ENCODE measurements at regions not wholly inside any gene's neighbourhood (a gene's known extent, or its start where the extent isn't known, plus 50 kb on each side); places are given as distances from the start of the nearest gene placed in this dataset.
A peak's percentile ranks its signal among the peaks of the same experiment; 100 is the strongest.
"Not testable (repeated sequence)": the region's sequence is repeated elsewhere in the genome, so short reads cannot be mapped to it uniquely, and the experiment has no call there.

DNA sequence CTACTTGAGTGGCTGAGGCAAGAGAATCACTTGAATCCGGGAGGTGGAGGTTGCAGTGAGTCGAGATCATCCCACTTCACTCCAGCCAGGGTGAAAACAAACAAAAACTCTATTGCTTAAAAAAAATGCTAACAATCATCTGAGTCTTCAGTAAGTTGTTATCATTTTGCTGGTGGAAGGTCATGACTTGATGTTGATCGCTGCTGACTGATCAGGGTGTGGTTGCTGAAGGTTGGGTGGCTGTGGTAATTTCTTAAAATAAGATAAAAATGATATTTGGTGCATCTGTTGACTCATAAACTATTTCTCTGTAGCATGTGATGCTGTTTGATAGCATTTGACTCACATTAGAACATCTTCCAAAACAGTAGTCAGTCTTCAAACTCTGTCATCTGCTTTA, 349.4 kb upstream of the PAPPA start:
- no peak for DNase-seq (ENCODE audit: low read depth)

DNA sequence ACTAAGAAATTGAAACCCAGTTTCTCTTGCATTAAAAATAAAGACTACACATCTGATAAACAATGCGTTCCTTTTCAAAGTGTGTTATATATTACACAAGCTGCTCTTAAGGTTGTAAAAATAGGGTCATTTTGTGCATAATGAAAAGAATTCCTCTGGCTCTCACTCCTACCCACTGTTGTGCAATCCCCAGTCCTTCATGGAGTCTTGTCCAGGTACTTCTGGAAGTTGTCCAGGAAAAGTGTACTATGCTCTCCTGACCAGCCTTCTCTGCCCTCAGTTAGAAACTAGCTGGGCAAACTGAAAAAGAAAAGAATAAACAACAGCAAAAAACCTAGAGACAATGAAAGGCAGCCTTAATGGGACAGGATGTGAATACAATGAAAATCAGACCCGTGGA, 345.5 kb upstream of the PAPPA start:
- DNase-seq (ENCODE audit: low read depth): no peak

DNA sequence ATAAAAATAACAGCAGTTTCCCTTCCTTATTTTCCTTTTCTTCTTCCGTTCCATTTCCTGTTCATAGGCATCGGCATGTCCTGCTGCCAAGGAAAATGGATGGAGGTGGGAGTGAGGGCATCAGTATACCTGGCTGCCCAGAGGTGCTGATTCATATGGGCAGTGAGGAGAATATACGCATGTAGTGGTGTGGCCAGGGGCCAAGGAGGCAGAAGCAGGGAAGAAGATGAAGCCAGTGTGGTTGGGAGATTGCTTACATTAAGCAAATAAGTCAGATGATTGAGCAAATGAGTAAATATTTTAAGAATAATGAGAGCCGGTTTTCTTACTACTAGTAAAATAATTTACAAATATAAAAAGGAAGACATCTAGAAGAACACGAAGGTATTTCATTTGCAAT, 344.9 kb upstream of the PAPPA start:
- DNase-seq (ENCODE audit: low read depth): peak; percentile 7

DNA sequence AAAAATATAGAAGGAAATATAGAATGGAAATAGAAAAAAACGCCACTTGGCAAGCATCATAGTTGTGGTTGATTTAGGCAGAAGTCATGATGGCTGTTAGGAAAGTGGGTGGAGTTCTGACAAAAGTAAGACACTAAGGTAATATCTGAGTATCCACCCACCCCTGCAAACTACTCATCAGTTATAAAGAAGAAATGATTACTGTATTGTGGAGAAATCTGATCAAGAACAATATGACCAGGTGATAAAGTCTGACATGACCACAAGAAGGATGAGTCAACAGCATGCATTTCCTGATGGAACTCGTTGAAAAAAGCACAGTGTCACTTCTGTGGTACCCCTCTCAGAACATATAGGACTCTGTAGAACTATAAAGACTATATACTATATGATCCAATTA, 343.4 kb upstream of the PAPPA start:
- peak; percentile 11 for DNase-seq (ENCODE audit: low read depth)

DNA sequence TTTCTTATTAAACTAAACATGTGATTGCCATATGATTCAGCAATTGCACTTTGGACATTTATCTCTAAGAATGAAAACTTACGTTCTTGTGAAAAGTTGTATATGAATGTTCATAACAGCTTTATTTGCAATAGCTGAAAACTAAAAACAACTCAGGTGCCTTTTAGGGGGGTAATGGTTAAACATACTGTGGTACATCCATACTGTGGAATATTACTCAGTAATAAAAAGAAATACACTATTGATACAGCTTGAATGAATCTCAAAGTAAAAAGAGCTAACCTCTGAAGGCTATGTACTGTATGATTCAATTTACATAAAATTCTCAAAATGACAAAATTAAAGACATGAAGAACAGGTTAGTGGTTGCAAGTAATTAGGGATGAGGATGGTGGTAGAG, 339.5 kb upstream of the PAPPA start:
- DNase-seq (ENCODE audit: low read depth): no peak

DNA sequence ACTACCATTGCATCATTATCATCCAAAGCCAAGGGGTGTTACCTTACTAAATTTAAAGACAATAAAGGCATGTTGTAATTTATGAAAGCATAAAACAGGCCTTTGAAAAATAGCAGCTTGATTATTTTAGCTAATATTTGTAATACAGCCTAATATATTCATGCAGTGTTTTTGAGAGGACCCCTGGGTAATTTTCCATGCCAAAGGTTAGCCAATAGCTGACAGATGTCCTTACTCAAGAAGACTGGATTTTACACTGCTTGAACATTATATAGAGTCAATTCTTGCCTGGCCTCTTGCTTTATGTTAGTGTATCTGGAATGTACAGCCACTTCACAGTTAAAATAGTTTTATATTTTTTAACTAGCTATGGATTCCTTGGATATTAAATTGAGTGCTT, 337.8 kb upstream of the PAPPA start:
- no peak for DNase-seq (ENCODE audit: low read depth)

DNA sequence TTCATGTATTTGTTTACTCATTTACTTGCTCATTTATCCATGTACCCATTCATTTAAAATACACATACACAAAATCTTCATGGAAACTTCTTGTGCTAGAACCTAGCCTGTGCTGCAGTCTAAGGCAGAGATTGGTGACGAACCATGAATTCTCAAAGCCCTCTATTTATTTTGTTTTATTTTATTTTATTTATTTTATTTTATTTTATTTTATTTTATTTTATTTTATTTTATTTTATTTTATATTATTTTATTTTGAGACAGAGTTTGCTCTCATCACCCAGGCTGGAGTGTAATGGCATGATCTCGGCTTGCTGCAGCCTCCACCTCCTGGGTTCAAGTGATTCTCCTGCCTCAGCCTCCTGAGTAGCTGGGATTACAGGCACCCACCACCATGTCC, 334.9 kb upstream of the PAPPA start:
- DNase-seq (ENCODE audit: low read depth): not testable (repeated sequence)

DNA sequence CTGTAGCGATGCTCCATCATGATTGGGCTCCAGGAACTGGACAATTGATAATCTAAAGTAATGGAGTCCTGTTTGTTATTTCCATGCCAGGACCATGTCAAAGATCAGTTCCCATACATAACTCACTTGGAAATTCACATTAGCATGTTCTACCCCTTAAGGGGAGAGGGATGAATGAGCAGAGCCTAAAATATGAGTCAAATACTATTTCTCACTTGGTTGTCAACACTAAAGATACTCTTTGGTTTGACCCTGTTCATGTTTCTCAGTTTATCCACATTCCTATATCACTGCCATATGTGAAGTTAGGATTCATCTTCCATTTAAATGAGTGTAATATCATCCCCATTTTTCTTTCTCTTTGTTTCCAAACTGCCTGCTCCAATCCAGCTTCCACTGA, 321.6 kb upstream of the PAPPA start:
- no peak for DNase-seq (ENCODE audit: low read depth)

DNA sequence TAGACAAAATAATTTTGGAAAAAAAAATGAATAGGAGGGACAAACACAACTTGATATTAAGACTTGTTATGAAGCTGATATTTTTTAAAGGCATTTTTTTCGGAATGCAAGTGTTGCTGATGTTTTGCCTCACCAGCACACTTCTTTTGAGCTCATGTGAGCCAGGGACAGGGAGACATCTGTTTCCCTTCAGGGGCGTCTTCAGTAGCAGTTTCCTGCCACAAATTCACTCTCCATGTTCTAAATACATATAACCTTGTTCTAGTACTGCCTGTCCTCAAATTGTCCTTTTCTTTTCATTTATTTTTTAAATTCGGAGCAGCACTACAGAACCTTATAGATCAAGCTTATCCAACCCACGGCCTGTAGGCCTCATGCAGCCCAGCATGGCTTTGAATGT, 316.0 kb upstream of the PAPPA start:
- DNase-seq (ENCODE audit: low read depth): no peak

DNA sequence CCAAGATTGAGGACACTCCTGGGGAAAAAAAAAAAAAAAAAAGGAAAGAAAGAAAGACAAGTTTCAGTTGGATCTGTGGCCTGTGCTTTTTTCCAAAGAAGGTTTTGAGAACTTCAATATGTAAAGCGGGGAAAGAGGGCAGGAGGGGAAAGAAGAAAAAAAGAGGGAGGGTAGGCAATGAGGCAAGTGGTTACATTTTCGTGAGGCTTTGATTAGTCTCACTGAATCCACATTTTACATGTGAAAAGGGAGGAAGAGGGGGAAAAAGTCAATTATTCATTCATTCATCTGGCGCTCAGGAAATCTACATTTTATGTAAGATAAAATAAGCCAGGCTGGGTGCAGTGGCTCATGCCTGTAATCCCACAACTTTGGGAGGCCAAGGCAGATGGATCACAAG, 315.2 kb upstream of the PAPPA start:
- DNase-seq (ENCODE audit: low read depth): no peak

DNA sequence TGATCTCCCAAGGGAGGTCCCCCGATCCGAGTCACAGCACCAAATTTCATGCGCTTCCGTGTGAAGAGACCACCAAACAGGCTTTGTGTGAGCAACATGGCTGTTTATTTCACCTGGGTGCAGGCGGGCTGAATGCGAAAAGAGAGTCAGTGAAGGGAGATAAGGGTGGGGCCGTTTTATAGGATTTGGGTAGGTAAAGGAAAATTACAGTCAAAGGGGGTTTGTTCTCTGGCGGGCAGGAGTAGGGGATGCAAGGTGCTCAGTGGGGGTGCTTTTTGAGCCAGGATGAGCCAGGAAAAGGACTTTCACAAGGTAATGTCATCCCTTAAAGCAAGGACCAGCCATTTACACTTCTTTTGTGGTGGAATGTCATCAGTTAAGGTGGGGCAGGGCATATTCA, 309.2 kb upstream of the PAPPA start:
- not testable (repeated sequence) for DNase-seq (ENCODE audit: low read depth)

DNA sequence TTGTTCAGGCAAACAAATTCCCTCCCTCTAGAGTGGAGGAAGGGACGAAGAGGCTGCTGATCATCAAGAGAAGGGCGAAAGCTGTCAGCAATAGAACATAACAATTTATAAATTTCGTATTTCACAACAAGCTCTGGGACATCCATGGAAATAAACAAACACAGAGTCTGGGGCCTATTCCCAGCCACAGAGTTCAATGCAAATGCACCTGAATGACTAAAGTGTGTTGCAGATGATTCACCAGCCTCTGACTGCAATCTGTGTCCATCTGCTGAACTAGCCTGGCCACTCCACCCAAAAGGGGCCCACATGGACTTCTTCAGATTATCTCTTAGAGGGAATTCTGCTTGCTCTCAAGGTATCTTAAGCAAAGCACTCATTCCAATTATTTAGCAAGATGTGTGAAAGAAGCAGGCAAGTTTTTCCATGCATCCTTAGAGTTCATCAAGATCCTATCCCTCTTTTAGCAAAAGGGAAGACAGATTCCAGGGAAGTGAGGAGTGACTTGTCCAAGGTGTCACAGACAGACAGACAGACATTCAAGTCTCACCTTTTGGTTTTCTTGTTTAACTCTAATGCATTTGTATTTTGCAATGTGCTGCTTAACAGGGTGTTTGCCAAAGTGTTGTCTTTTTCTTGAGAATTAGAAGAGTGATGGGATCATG, 307.8 kb upstream of the PAPPA start:
- DNase-seq (ENCODE audit: low read depth): peak; percentile 66

DNA sequence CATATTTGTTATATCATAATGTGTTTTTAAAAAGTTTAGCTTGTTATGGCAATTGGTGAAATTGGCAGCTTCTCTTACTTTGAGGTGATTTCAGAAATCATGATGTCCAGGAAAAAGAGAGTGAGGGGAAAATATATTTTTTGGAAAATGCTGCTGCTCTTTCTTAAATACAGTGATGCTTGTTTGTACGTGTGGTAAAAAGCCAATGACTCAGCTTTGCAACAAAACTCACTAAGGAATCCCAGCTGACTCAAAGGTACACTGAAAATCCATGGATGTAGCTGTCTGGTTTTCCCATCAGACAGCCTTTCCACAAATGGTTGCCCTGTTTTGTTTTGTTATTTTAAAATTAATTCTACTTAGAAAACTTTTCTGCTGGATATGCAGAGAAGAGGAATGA, 306.4 kb upstream of the PAPPA start:
- DNase-seq (ENCODE audit: low read depth): peak; percentile 54

DNA sequence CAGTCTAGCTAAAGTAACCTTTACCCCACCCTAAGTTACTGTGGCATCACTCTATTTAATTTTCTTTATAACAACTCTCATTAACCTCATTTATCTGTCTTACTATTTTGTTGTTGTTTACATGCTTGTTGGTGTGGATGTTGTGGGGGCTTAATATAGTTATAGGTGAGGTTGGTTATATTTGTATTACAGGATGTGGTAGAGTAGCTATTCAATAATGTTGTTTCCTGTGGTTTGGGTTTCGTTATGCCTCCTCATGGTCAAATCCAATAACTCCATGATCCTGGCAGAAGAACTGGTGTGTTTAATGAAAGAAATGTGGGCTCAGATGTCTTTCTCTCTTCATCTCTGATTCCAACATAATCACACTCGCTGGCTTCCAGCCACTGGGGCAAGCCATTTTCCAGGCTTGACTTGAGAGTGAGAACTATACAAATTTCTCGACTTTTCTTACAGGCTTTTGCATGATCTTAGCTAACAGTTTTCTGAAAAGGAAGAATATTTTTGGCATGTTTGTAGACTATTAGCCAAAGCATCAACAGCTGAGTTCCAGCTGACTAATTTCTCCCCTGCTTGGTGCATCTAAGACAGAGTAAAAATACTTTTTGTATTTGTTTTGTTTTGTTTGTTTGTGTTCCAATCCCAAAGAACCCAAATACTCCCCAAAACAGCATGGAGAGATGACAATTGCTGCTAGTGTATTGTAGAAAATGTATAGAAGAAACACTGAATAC, 303.7 kb upstream of the PAPPA start:
- DNase-seq (ENCODE audit: low read depth): peak; percentile 55

DNA sequence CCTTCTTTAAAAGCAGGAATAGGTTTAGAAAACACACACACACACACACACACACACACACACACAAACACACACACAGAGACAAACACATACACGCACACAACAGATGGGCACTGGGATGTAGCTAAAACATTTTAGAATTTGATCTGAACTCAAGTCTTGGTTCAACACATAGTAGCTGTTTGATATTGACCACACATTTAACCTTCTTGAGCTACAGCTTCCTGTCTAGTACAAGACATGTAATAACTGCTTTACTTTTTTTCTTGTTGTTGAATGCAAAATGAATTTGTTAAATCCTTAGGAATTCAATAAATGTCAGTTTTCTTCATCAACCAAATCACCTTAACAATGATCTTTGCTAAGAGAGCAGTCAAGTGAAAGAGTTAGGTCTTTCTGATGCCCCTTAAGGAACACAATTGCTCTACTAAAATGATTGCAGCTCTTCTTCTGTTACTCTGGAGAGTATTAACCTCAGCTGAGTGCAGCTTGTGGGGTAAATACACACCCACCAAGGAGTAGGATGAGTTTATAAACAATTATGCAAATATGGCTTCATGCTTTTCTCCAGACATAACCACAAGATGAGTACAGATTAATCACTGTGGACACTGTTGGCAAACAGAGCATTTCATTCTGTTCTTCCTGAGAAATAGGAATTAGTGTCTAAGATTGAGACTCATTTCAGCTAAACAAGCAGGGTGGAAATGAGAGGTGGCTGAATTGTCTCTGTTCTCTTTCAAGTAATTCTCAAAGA, 302.9 kb upstream of the PAPPA start:
- peak; percentile 69 for DNase-seq (ENCODE audit: low read depth)

DNA sequence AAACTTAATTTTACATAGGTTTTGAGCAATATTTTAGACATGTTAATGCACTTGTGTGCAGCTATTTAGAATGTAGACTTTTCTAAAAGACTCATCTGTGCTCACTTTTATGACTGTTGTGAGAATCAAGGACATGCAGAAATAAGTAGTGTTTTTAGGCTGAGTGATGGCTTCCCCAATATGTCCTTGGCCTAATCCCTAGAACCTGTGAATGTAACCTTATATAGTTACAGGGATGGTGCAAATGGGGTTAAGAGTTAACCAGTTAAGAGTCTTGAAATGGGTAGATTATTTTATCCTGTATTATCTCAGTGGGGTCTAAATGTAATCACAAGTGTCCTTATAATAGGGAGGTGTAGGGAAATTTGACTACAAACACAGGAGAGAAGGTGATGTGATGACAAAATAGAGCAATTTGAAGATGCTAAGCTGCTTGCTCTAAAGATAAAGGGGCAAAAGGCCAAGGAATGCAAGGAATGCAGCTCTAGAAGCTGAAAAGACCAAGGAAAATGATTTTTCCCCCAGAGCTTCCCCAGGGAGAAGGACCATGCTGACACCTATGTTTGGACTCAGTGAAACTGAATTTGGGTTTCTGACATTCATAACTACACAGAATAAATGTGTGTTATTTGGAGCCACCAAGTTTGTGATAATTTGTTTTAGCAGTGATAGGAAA, 298.0 kb upstream of the PAPPA start:
- DNase-seq (ENCODE audit: low read depth): peak; percentile 37

DNA sequence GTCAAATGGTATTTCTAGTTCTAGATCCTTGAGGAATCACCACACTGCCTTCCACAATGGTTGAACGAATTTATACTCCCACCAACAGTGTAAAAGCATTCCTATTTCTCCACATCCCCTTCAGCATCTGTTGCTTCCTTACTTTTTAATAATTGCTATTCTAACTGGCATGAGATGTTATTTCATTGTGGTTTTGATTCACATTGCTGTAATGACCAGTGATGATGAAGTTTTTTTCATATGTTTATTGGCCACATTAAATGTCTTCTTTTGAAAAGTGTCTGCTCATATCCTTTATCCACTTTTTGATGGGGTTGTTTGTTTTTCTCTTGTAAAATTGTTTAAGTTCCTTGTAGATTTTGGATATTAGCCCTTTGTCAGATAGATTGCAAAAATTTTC, 295.2 kb upstream of the PAPPA start:
- not testable (repeated sequence) for DNase-seq (ENCODE audit: low read depth)

DNA sequence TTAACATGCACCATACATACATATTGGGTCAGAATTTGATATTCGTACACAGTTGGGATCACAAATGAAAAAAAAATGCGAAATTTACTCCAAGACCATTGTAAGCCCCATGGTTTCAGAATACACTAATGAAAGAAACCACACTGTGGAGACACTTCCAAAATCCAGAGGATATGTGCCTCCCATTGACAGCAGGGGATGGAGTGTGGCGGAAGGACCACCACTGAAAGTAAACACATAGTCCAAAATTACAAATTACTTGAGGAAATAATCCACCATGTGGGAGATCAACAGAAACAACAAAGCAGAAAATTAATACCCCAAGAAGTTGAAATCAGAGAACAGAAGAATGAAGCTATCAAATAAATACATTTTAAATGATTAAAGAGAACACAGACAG, 291.6 kb upstream of the PAPPA start:
- DNase-seq (ENCODE audit: low read depth): no peak

DNA sequence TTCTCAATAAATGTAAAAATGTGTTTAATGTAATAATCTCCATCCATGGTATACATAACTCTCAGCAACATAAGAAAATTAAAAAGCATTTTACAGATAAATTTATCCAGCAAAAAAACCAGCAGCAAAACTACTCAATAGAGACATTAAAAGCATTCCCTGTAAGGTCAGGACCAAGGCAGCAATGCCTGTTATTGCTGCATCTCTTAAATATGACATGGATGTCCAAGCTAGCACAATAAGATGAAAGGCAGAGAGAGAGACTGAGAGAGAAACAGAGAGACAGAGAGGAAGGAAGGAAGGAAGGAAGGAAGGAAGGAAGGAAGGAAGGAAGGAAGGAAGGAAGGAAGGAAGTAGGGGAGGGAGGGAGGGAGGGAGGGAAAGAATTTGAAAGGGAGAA, 289.0 kb upstream of the PAPPA start:
- no peak for DNase-seq (ENCODE audit: low read depth)

DNA sequence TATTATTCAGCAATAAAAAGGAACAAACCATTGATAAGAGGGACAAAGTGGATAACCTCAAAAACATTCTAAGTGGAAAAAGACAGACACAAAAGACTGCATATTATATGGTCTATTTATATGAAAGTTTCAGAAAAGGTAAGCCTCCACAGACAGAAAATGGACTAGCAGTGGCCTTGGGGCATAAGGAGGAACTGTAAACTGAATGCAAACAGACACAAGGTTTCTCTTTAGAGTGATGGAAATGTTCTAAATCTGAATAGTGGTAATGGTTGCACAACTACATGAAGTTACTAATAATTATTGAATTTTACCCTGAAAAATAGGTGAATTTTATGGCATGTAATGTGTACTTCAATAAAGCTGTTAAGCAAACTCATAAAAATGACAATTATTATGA, 286.3 kb upstream of the PAPPA start:
- DNase-seq (ENCODE audit: low read depth): no peak

DNA sequence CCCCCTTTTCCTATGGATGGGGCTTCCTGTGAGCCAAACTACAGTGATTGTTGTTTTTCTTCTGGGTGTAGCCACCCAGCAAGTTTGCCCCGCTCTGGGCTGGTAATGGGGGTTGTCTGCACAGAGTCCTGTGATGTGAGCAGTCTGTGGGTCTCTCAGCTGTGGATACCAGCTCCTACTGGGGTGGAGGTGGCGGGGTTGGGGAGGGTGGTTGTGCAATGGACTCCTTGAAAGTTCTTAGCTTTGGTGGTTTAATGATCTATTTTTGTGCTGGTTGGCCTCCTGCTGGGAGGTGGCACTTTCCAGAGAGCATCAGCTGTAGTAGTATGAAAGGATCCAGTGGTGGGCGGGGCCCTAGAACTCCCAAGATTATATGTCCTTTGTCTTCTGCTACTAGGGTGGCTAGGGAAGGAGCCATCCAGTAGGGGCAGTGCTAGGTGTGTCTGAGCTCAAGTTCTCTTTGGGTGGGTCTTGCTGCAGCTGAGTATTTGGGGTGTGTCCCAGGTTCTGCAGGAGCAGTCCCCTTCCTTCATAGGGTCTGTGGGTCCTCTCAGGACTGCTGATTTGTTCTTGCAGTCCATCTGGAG, 275.6 kb upstream of the PAPPA start:
- peak; percentile 22 for DNase-seq (ENCODE audit: low read depth)

DNA sequence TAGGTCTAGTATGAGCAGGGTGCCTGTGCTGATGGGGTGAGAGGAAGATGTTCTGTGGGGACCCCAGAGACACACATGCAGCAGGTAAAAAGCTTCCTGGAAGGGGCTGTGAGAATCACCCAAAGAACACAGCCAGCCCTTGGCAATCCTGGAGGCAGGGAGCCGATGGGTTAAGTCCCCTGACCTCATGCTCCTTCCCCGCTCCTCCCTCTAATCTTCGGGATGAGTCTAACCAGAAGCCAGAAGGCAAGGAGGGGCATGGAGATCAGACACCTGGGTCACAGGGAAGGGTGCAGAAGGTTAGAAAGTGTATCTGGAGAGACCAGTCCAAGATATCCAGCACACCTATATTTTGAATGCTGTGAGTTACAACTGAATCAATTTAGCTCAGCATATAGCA, 274.1 kb upstream of the PAPPA start:
- no peak for DNase-seq (ENCODE audit: low read depth)

Measured in RPMI7951 (cell line).